Esophagus muscularis mucosa (tissue), 4 donors: ENCODE measurements at regions not wholly inside any gene's neighbourhood (a gene's known extent, or its start where the extent isn't known, plus 50 kb on each side); places are given as distances from the start of the nearest gene placed in this dataset.

Experiments used
- DNase-seq: peaks from one replicate; pipeline ENCODE4 v3.0.0-alpha.2; 2017; ENCODE audit errors: extremely low spot score
- H3K27ac ChIP-seq, 4 donors: fragments of 200-600 bp; sonication (generic); replicated peaks in 1 of 4; 1 replicate in 3 of 4; 2 replicates in 1 of 4; pipeline ENCODE4 v1.5.1; 2016 to 2019; ENCODE audit warnings: mild to moderate bottlenecking in 1 of 4
- H3K27me3 ChIP-seq, 4 donors: fragments of 200-600 bp; sonication (generic); one replicate each; pipeline versions ENCODE4 v1.5.1 to v1.6.0; 2016 to 2019
- H3K36me3 ChIP-seq, 4 donors: fragments of 200-600 bp; sonication (generic); one replicate each; pipeline ENCODE4 v1.5.1; 2016 to 2019
- H3K4me1 ChIP-seq, 4 donors: fragments of 200-600 bp; sonication (generic); one replicate each; pipeline ENCODE4 v1.5.1; 2016 to 2019
- H3K4me3 ChIP-seq, 4 donors: fragments of 200-600 bp; sonication (generic); 1 replicate in 2 of 4; 2 replicates in 2 of 4; pipeline ENCODE4 v1.5.1; 2016 to 2019; ENCODE audit warnings: mild to moderate bottlenecking in 4 of 4, moderate library complexity in 1 of 4
- H3K9me3 ChIP-seq, 4 donors: fragments of 200-600 bp; sonication (generic); 1 replicate in 3 of 4; 2 replicates in 1 of 4; pipeline ENCODE4 v1.5.1; 2016 to 2019
- CTCF ChIP-seq, 3 experiments: fragments of 200-600 bp in 2 of 3; fragments of 450-650 bp in 1 of 3; sonication (generic) in 2 of 3; IDR thresholded peaks; one replicate each; pipeline ENCODE4 v1.5.1; 2017 to 2019; ENCODE audit warnings: antibody characterized with exemption in 3 of 3, mild to moderate bottlenecking in 2 of 3, moderate library complexity in 1 of 3
- EP300 ChIP-seq: sonication (generic); formaldehyde crosslinking; IDR thresholded peaks from one replicate; pipeline ENCODE4 v1.6.1; 2017; ENCODE audit warnings: antibody characterized with exemption
- POLR2A ChIP-seq: fragments of 450-650 bp; IDR thresholded peaks from one replicate; pipeline ENCODE4 v1.6.1; 2017; ENCODE audit warnings: antibody characterized with exemption, moderate library complexity, mild to moderate bottlenecking, low read depth
- POLR2AphosphoS5 ChIP-seq, 2 donors: sonication (generic); formaldehyde crosslinking; IDR thresholded peaks; one replicate each; pipeline ENCODE4 v1.6.1; 2017; ENCODE audit warnings: antibody characterized with exemption in 2 of 2
- WGBS: methylation state at CpG from one replicate; pipeline ENCODE4 v1.1.5; 2018; 5-methylcytosine and 5-hydroxymethylcytosine counted together
- intact Hi-C: fragments of 100-400 bp; cut with DNase I; formaldehyde crosslinking; loops from one replicate; pipeline ENCODE4 v1.15.1; 2023

DNA sequence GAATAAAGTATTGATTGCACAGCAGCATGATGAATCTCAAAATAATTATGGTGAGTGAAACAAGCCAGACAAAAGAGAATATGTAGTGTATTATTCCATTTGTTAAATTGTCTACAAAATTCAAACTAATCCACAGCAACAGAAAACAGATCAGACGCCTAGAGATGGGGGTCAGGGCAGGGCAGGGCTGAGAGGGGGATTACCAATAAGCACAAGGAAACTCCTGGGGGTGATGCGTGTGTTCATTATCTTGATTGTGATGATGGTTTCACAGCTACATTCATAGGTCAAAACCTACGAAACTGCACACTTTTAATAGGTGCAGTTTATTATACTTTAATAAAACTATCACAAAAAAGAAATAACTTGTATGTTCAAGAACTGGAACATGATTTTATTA, 132.7 kb upstream of the CDK6 start:
- intact Hi-C loops = no loop called here
- Histone ChIP-seq H3K4me3 (no peak overlapping the region), H3K36me3 (no peaks in the 10 kb centered on the region), H3K27me3 (no peaks in the 10 kb centered on the region), H3K9me3 (no peaks in the 10 kb centered on the region), H3K27ac (no peak overlapping the region), H3K4me1 (no peaks in the 10 kb centered on the region)
- 81% methylated on average over 3 of the region's 3 CpGs for WGBS
- no peak for TF ChIP-seq POLR2AphosphoS5 (IDR thresholded peaks at IDR 0.05)
- TF ChIP-seq POLR2A = no peak
- TF ChIP-seq EP300 = no peak
- TF ChIP-seq CTCF (IDR thresholded peaks at IDR 0.05) = no peak
- no peak for DNase-seq

- 90% methylated on average over 1 of the region's 1 CpG for WGBS
- Histone ChIP-seq H3K4me3 (no peak overlapping the region), H3K9me3 (no peaks in the 10 kb centered on the region), H3K27me3 (no peaks in the 10 kb centered on the region), H3K27ac (no peak overlapping the region), H3K36me3 (no peaks in the 10 kb centered on the region), H3K4me1 (no peaks in the 10 kb centered on the region)
- intact Hi-C loops = no loop called here
- no peak for TF ChIP-seq EP300
- no peak for TF ChIP-seq POLR2AphosphoS5 (IDR thresholded peaks at IDR 0.05)
- no peak for TF ChIP-seq POLR2A
- TF ChIP-seq CTCF (IDR thresholded peaks at IDR 0.05) = no peak
- DNase-seq = no peak
Observed at GRCh38 chr7:92968502-92968901, 132.1 kb upstream of the CDK6 start.

DNA sequence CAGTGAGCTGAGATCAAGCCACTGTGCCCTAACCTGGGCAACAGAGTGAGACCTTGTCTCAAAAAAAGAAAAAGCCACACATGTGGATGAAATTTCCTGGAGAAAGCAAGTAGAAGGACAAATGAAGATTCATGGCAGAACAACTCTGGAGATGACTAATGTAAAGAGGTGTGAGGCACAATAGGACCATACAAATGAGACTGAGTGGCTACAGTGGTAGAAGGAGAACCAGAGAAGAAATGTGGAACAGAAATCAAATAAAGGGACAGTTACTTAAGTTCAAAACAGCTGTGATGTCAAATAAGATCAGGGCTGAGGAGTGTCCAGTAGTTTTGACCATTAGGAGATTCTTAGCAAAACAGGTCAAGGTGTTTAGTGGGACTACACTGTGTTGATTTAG, 130.9 kb upstream of the CDK6 start:
- Histone ChIP-seq H3K27me3 (no peaks in the 10 kb centered on the region), H3K4me3 (no peak overlapping the region), H3K4me1 (no peaks in the 10 kb centered on the region), H3K36me3 (no peaks in the 10 kb centered on the region), H3K9me3 (no peaks in the 10 kb centered on the region), H3K27ac (no peak overlapping the region)
- TF ChIP-seq POLR2AphosphoS5 (IDR thresholded peaks at IDR 0.05) (no peak), CTCF (IDR thresholded peaks at IDR 0.05) (no peak), POLR2A (no peak), EP300 (no peak)
- intact Hi-C loops = no loop called here
- DNase-seq = no peak

- intact Hi-C loops = no loop called here
- DNase-seq = no peak
- no peaks in the 10 kb centered on the region for H3K9me3 ChIP-seq
- no peak overlapping the region for H3K27ac ChIP-seq
- no peaks in the 10 kb centered on the region for H3K36me3 ChIP-seq
- no peaks in the 10 kb centered on the region for H3K4me1 ChIP-seq
- no peak overlapping the region for H3K4me3 ChIP-seq
- 66% methylated on average over 4 of the region's 4 CpGs for WGBS
- TF ChIP-seq POLR2AphosphoS5 (IDR thresholded peaks at IDR 0.05) (no peak), EP300 (no peak), CTCF (IDR thresholded peaks at IDR 0.05) (no peak), POLR2A (no peak)
- H3K27me3 ChIP-seq = no peaks in the 10 kb centered on the region
Observed at GRCh38 chr7:92964141-92964540, 127.8 kb upstream of the CDK6 start.

DNA sequence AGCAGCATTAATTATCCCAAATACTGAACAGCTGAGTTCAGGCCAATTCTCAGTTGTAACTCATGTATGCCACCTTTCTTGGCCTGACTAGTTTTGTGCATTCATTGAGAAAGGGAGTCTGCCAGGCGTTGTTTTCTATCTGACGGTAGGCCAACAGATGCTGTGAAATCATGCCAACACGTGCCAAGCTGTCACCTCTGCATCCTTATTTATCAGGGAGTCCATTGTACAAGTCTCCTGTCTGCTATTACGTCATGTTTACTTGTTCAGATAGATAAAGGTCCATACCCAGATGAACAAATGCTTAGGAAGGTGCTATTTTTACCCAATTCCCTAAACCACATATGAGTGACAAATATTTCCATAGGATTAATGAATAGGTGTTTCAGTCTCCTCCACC, 127.2 kb upstream of the CDK6 start:
- intact Hi-C loops = no loop called here
- Histone ChIP-seq H3K4me3 (no peak overlapping the region), H3K27ac (no peak overlapping the region), H3K36me3 (no peaks in the 10 kb centered on the region), H3K4me1 (no peaks in the 10 kb centered on the region), H3K9me3 (no peaks in the 10 kb centered on the region), H3K27me3 (no peaks in the 10 kb centered on the region)
- TF ChIP-seq CTCF (IDR thresholded peaks at IDR 0.05) = no peak
- no peak for TF ChIP-seq POLR2A
- no peak for TF ChIP-seq POLR2AphosphoS5 (IDR thresholded peaks at IDR 0.05)
- no peak for TF ChIP-seq EP300
- DNase-seq = no peak
- WGBS = 87% methylated on average over 4 of the region's 4 CpGs
